Fibroblast of the aortic adventitia (primary cell): ENCODE measurements at regions not wholly inside any gene's neighbourhood (a gene's known extent, or its start where the extent isn't known, plus 50 kb on each side); places are given as distances from the start of the nearest gene placed in this dataset.

ENCODE experiments used
- DNase-seq: peaks from one replicate; pipeline ENCODE4 v3.0.0-alpha.2; 2010; ENCODE audit warnings: low read depth
- H3K4me3 ChIP-seq: 2 replicates; pipeline ENCODE4 v1.5.1; 2011; ENCODE audit warnings: low read depth, mild to moderate bottlenecking, control low read depth, low read length, moderate library complexity
- TF ChIP-seq, protein P1 (sequence below): IDR thresholded peaks from 2 replicates; pipeline ENCODE4 v1.5.1; 2011; ENCODE audit warnings: mild to moderate bottlenecking, low read length, control low read depth, inconsistent platforms; ENCODE audit not compliant: insufficient read depth

DNA sequence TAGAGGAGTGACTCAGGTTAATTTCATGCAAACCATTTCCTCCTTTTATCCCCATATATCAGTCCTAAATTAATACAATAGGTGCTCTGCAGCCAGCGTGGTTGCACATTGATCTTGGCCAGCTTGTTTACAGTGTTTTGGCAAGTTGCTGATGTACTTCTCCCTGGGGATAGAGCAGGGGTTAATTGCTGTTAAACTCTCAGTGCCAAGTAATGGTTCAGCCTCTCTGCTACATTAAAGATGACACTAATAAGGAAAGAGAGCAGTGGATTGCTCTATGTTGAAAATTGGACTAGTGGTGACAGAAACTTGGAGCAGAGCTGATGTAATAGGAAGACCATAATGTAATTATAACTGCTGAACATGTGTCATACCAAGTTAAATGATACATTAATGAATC is 717.5 kb downstream of the RERGL start:
- no peak for DNase-seq
- TF ChIP-seq, protein P1, sequence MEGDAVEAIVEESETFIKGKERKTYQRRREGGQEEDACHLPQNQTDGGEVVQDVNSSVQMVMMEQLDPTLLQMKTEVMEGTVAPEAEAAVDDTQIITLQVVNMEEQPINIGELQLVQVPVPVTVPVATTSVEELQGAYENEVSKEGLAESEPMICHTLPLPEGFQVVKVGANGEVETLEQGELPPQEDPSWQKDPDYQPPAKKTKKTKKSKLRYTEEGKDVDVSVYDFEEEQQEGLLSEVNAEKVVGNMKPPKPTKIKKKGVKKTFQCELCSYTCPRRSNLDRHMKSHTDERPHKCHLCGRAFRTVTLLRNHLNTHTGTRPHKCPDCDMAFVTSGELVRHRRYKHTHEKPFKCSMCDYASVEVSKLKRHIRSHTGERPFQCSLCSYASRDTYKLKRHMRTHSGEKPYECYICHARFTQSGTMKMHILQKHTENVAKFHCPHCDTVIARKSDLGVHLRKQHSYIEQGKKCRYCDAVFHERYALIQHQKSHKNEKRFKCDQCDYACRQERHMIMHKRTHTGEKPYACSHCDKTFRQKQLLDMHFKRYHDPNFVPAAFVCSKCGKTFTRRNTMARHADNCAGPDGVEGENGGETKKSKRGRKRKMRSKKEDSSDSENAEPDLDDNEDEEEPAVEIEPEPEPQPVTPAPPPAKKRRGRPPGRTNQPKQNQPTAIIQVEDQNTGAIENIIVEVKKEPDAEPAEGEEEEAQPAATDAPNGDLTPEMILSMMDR, result no peak
- H3K4me3 ChIP-seq, result no peak overlapping the region

DNA sequence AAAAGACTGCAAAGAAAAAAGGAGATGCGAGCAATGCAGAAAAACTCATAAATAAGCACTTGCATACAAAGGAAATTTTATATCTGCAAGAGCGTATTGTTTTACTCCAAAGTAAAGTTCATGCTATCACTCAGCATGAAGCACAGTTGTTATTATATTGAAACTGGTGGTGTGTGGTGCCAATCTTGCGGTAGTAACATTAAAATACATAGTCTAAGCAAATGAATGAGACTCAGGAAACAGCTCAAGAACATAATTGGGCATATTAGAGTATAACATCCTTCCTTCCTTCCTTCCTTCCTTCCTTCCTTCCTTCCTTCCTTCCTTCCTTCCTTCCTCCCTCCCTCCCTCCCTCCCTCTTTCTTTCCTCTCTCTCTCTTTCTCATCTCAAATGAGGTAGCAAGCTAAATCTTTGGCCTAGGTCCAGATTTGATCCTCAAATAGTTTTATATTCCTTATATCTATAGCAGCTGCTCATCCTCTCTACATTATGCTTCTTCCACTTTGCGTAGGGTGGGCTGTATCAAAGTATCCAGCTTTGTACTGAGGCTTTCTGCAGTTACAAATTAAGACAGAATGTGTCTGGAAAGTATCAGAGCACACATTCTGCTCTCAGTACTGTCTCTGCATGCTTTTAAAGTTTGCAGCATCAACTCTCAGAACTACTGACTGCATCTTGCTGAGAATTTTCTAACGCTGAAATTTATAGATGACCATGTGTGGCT is 718.3 kb downstream of the RERGL start:
- no peak for DNase-seq
- TF ChIP-seq, protein P1, result no peak
- H3K4me3 ChIP-seq, result no peak overlapping the region

DNA sequence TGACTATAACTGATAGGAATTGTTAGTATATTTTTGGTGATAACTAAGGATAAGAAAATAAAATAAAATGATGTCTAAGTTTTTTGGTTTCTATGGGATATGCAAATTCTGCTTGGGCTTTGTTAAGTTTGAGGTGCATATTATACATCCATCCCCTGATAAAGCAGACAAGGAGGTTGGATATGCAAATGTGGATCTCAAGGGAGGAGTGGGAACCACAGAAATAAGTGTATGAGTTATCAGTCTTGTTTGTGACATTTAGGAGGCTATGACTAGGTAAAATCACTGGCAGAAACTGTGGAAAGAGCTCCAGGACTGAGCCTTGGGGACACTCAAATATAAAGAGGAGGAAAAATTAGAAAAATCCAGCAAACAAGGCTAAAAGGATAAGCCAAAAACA is 719.4 kb downstream of the RERGL start:
- TF ChIP-seq, protein P1, result no peak
- no peak for DNase-seq
- H3K4me3 ChIP-seq, result no peak overlapping the region

DNA sequence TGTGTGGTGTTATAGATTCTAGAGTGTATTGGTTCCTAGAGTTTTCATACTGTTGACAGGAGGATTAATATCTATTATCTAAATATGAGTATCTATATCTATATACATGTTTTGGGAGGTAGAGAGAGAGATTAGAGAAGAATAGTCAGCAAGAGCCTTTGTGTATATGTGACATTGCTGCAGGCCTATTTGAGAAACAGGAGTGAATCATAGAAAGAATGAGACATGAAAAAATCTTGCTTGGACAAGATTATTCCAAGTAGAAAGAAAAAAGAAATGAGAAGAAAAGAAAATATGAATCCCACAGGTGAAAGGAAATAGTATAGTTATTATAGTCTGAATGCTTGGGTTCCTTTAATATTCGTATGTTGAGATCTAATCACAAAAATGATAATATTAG is 720.4 kb downstream of the RERGL start:
- no peak for DNase-seq
- no peak overlapping the region for H3K4me3 ChIP-seq

DNA sequence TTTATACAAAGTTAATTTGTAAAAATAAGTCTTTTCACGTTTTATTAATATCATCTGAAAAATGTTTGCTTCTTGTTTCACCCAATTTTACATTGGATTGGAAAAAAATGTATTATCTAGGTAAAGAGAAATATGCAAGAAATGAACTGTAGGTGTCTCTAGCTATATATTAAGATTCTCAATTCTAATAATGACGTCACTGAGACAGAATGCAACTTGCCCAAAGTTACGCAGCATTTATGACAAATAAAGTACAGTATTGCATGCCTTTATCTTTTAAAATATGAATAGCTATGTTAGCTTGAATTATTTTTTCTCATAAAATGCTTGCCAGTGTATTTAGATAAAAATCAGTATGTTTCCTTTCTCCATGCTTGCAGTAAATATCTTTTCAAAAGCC is 728.8 kb downstream of the RERGL start:
- H3K4me3 ChIP-seq, result no peak overlapping the region
- TF ChIP-seq, protein P1, result no peak
- DNase-seq, result no peak

More for the DNA sequence above, 720.4 kb downstream of the RERGL start:
- TF ChIP-seq, protein P1, result no peak

DNA sequence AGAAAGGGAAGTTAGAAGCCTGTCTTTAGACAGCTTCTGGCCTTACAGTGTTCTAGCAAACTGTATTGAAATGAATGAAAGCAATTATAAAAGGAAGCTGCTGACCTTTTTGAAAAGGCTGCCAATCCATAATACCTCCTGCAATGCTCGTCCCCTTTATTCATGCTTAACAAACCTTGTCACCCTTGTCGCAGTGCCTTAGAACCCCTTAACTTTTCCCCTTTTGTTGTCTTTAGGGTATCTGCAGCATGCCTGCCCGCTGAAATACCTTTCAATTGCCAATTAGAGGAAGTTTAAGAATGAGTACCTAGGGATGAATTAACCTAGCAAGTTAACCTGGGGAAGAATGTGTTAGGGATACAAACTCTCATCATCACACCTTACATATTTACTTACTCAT is 731.2 kb downstream of the RERGL start:
- no peak for DNase-seq
- H3K4me3 ChIP-seq, result no peak overlapping the region
- TF ChIP-seq, protein P1, result no peak

DNA sequence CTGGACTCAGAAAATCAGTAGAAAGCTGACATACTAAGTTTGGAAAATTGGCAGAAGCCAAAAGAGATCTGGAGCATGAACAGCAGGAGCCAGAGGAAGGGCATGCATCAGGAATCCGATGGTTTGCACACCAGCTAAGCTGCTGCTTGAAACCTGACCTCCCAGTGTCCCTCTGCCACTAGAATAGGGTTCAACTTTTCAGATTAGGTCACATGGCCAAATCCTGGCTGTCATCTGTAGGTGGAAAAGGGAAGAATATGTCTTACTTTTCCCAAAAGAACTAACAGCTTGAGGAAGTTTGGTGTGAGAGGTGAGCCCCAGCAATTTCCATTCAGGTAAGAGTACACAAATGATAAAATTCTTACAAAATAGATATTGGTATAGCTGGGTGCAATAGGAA is 732.6 kb downstream of the RERGL start:
- no peak for DNase-seq
- TF ChIP-seq, protein P1, result no peak
- no peak overlapping the region for H3K4me3 ChIP-seq
